CD4-positive, alpha-beta T cell (primary cell): ENCODE measurements at regions not wholly inside any gene's neighbourhood (a gene's known extent, or its start where the extent isn't known, plus 50 kb on each side); places are given as distances from the start of the nearest gene placed in this dataset.

Experiments used
- ATAC-seq: fragments of 200-7000 bp; cut with Tn5 transposase; one replicate; pipeline ENCODE4 v1.10.0; 2022; ENCODE audit warnings: mild to moderate bottlenecking; ENCODE audit not compliant: poor library complexity
- CTCF ChIA-PET: fragments of 350-600 bp; sonication (Branson Sonifier 250); formaldehyde crosslinking; loops from one replicate; lab custom pipeline; 2021; ENCODE audit warnings: antibody characterized with exemption, inconsistent platforms; lab: Charles Lee
- POLR2A ChIA-PET: fragments of 350-600 bp; sonication (Branson Sonifier 250); formaldehyde crosslinking; loops from one replicate; lab custom pipeline; 2021; ENCODE audit warnings: antibody characterized with exemption, inconsistent platforms; lab: Charles Lee
- DNase-seq, 14 experiments: peaks; one replicate each; pipeline ENCODE4 v3.0.0-alpha.2; 2013 to 2020; ENCODE audit warnings: mixed read lengths in 2 of 14
- H3K27ac ChIP-seq, 2 donors: one replicate each; pipeline versions ENCODE4 v1.5.1 to v1.7.0; 2013; ENCODE audit warnings: low read length in 2 of 2, low read depth in 1 of 2, mild to moderate bottlenecking in 1 of 2
- H3K27me3 ChIP-seq, 2 experiments: 1 replicate in 1 of 2; 2 replicates in 1 of 2; pipeline versions ENCODE4 v1.6.1 to v1.7.0; 2013; ENCODE audit warnings: low read length in 2 of 2, control low read depth in 1 of 2, mild to moderate bottlenecking in 1 of 2, moderate library complexity in 1 of 2; ENCODE audit not compliant: insufficient read depth in 2 of 2, control insufficient read depth in 1 of 2
- H3K36me3 ChIP-seq: one replicate; pipeline ENCODE4 v1.6.1; 2013; ENCODE audit warnings: low read length, control low read depth; ENCODE audit not compliant: insufficient read depth
- H3K4me1 ChIP-seq: one replicate; pipeline ENCODE4 v1.6.1; 2013; ENCODE audit warnings: low read length, control low read depth; ENCODE audit not compliant: insufficient read depth
- H3K4me3 ChIP-seq: one replicate; pipeline ENCODE4 v1.5.1; 2013; ENCODE audit warnings: mild to moderate bottlenecking, low read length, moderate library complexity
- H3K9me3 ChIP-seq, 2 experiments: 1 replicate in 1 of 2; 2 replicates in 1 of 2; pipeline versions ENCODE4 v1.6.1 to v1.7.0; 2013; ENCODE audit warnings: low read length in 2 of 2, mild to moderate bottlenecking in 2 of 2, control low read depth in 1 of 2, moderate library complexity in 1 of 2; ENCODE audit not compliant: control insufficient read depth in 1 of 2, insufficient read depth in 1 of 2
- H3K27ac Mint-ChIP-seq: one replicate; pipeline ENCODE4 v1.8.0; 2020; ENCODE audit warnings: mixed read lengths
- H3K27me3 Mint-ChIP-seq: one replicate; pipeline ENCODE4 v1.8.0; 2021; ENCODE audit warnings: mixed read lengths
- H3K36me3 Mint-ChIP-seq: one replicate; pipeline ENCODE4 v1.8.0; 2021; ENCODE audit warnings: low read depth, mixed read lengths
- H3K4me1 Mint-ChIP-seq: one replicate; pipeline ENCODE4 v1.8.0; 2021; ENCODE audit warnings: low read depth, mixed read lengths
- H3K4me3 Mint-ChIP-seq: one replicate; pipeline ENCODE4 v1.8.0; 2020; ENCODE audit warnings: mild to moderate bottlenecking, mixed read lengths
- H3K9me3 Mint-ChIP-seq: one replicate; pipeline ENCODE4 v1.8.0; 2020; ENCODE audit warnings: mixed read lengths
- intact Hi-C, 2 experiments: fragments of 100-400 bp; cut with DNase I in 1 of 2; cut with micrococcal nuclease in 1 of 2; formaldehyde crosslinking; loops; one replicate each; pipeline versions ENCODE4 v1.15.1 to v1.9.0; 2023 to 2025; cut with DNase I, micrococcal nuclease
- TF ChIP-seq, protein P1 (sequence below): fragments of 200-600 bp; IDR thresholded peaks from one replicate; pipeline ENCODE4 v1.8.0; 2022; ENCODE audit warnings: antibody characterized with exemption, mild to moderate bottlenecking

DNA sequence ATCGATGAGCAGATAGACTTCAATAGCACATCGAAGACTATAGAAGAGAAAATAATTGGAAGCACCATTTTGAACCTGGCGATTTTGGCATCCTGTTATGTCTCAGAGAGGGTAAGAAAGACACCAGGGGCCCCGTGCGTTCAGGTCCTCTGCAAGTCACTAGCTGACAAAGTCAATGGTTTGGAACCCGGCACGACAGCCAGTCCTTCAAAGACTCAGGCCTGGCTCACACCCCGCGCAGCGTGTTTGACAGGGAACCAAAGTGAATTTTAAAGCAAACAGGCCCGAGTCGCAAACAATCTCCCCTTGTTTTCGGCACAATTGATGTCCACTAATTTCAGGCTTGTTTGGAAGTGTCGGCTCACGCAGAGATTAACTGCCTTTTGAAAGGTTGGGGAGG lies 716.6 kb downstream of the BRD1 start:
- no peaks in the 10 kb centered on the region for H3K4me1 Mint-ChIP-seq
- intact Hi-C loops: no loop called here
- TF ChIP-seq, protein P1, sequence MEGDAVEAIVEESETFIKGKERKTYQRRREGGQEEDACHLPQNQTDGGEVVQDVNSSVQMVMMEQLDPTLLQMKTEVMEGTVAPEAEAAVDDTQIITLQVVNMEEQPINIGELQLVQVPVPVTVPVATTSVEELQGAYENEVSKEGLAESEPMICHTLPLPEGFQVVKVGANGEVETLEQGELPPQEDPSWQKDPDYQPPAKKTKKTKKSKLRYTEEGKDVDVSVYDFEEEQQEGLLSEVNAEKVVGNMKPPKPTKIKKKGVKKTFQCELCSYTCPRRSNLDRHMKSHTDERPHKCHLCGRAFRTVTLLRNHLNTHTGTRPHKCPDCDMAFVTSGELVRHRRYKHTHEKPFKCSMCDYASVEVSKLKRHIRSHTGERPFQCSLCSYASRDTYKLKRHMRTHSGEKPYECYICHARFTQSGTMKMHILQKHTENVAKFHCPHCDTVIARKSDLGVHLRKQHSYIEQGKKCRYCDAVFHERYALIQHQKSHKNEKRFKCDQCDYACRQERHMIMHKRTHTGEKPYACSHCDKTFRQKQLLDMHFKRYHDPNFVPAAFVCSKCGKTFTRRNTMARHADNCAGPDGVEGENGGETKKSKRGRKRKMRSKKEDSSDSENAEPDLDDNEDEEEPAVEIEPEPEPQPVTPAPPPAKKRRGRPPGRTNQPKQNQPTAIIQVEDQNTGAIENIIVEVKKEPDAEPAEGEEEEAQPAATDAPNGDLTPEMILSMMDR: no peak
- H3K27ac Mint-ChIP-seq: no peak overlapping the region
- ChIA-PET CTCF (no interaction called here), POLR2A (no interaction called here)
- Histone ChIP-seq H3K4me1 (no peaks in the 10 kb centered on the region), H3K9me3 (no peaks in the 10 kb centered on the region), H3K4me3 (no peak overlapping the region), H3K36me3 (no peaks in the 10 kb centered on the region), H3K27ac (no peak overlapping the region), H3K27me3 (peaks cover 0 to 6% of the 10 kb centered on the region in 2 experiments)
- no peak overlapping the region for H3K4me3 Mint-ChIP-seq
- H3K27me3 Mint-ChIP-seq: peaks cover 6% of the 10 kb centered on the region
- ATAC-seq (no peak), DNase-seq (peak in 1 of 14 experiments; percentile 2)
- H3K36me3 Mint-ChIP-seq: no peaks in the 10 kb centered on the region
- H3K9me3 Mint-ChIP-seq: no peaks in the 10 kb centered on the region

DNA sequence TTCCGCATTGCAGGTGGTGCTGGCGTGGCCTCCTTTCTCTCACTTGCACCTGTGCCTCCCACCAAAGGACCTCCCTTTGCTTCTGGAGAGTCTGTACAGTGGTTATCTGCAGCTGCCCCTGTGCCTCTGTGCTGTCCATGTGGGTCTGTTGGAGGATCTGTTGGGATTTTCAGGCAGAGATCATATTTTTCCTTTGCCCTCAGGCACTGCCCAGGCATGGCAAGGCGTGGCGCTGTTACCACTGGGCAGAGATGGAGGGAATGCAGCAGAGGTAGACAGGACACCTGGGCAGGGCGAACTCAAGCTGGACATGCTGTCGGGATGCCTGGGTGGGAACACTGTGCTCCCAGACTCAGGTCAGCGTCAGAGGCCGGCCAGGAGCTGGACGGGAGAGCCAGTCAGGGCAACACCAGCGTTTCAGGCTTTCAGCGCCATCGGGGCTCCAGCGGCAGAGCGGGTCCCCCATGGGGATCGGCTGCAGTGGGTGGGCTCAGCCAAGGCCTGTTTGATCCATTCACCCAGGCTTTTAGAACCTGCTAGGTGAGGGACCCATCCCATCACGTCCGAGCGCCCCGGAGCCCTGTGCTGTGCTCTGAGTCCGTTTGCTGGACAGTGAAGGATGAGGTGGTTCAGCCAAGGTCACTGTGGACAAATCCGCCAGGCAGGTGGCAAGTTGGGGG lies 718.9 kb downstream of the BRD1 start:
- no peak overlapping the region for H3K4me3 ChIP-seq
- TF ChIP-seq, protein P1: no peak
- DNase-seq (peak in 1 of 14 experiments; percentile 3), ATAC-seq (no peak)
- peaks cover 0 to 6% of the 10 kb centered on the region in 2 experiments for H3K27me3 ChIP-seq
- no peaks in the 10 kb centered on the region for H3K4me1 ChIP-seq
- H3K9me3 Mint-ChIP-seq: no peaks in the 10 kb centered on the region
- H3K27me3 Mint-ChIP-seq: peaks cover 15% of the 10 kb centered on the region
- no peak overlapping the region for H3K27ac ChIP-seq
- H3K27ac Mint-ChIP-seq: no peak overlapping the region
- no peaks in the 10 kb centered on the region for H3K9me3 ChIP-seq
- no peaks in the 10 kb centered on the region for H3K36me3 ChIP-seq
- intact Hi-C loops: no loop called here
- H3K4me3 Mint-ChIP-seq: no peak overlapping the region
- H3K36me3 Mint-ChIP-seq: no peaks in the 10 kb centered on the region
- ChIA-PET CTCF (no interaction called here), POLR2A (no interaction called here)
- no peaks in the 10 kb centered on the region for H3K4me1 Mint-ChIP-seq

DNA sequence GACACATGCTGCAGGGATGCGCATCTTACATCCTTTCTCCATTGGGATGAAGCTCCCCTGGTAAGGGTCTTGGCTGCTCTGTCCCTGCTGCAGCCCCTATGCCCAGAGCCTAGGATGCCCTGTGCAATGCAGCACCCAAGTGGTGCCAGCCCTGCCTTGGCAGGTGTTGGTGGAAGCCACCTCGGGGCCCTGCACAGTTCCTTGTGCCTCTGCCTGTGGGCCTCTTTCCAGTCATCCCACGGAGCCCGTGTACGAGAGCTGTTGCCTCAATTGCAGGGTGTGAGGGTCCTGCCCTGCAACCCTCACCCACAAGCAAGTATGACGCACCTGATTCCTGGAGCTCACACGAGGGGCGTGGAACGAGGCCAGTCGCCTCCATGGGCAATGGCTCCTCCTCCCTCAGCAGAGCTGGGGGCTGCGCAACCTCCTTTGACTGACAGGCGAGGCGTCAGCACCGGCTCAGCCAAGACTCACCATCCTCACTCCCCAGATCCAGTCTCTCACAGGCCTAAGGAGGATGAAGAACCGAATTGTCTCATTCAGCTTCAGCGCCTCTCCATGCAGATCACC lies 719.6 kb downstream of the BRD1 start:
- Mint-ChIP-seq H3K27me3 (peaks cover 15% of the 10 kb centered on the region), H3K27ac (no peak overlapping the region), H3K4me1 (no peaks in the 10 kb centered on the region), H3K9me3 (no peaks in the 10 kb centered on the region), H3K4me3 (no peak overlapping the region), H3K36me3 (no peaks in the 10 kb centered on the region)
- no peak for DNase-seq
- ChIA-PET POLR2A (no interaction called here), CTCF (no interaction called here)
- no peak overlapping the region for H3K27ac ChIP-seq
- no peak overlapping the region for H3K4me3 ChIP-seq
- no peak for ATAC-seq
- intact Hi-C loops: no loop called here
- no peaks in the 10 kb centered on the region for H3K36me3 ChIP-seq
- H3K27me3 ChIP-seq: peaks cover 0 to 6% of the 10 kb centered on the region in 2 experiments
- TF ChIP-seq, protein P1: no peak
- no peaks in the 10 kb centered on the region for H3K4me1 ChIP-seq
- no peaks in the 10 kb centered on the region for H3K9me3 ChIP-seq
